ENCODE measurements at regions not wholly inside any gene's neighbourhood (a gene's known extent, or its start where the extent isn't known, plus 50 kb on each side); places are given as distances from the start of the nearest gene placed in this dataset.

DNA sequence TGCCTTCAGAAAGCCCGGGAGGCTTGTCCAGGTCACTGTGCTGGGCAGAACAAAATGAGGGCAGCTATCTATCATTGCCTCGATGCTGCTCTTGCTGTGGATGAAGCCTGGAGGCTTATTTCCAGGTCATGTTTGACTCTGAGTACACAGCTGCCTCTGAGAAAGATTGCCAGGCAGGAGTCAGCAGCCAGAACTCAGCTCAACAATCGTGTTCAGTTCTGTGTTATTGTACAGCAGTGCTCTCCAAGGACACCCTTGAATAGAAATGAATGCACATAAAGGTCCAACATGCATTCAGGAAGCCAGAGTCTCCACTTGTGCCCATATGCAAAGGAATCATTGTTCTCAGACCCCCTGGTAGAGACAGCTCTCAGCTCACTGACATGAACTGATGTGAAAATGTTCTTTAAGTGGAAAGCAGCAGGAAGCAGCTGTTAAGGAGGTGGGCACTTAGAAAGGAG lies 61.7 kb upstream of the ZFR start:
- TF ChIP-seq, protein P1, sequence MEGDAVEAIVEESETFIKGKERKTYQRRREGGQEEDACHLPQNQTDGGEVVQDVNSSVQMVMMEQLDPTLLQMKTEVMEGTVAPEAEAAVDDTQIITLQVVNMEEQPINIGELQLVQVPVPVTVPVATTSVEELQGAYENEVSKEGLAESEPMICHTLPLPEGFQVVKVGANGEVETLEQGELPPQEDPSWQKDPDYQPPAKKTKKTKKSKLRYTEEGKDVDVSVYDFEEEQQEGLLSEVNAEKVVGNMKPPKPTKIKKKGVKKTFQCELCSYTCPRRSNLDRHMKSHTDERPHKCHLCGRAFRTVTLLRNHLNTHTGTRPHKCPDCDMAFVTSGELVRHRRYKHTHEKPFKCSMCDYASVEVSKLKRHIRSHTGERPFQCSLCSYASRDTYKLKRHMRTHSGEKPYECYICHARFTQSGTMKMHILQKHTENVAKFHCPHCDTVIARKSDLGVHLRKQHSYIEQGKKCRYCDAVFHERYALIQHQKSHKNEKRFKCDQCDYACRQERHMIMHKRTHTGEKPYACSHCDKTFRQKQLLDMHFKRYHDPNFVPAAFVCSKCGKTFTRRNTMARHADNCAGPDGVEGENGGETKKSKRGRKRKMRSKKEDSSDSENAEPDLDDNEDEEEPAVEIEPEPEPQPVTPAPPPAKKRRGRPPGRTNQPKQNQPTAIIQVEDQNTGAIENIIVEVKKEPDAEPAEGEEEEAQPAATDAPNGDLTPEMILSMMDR (conservative IDR thresholded peaks at IDR 0.05), result no peak
- no peak for TF ChIP-seq ZFX (IDR thresholded peaks at IDR 0.05)
